Ishikawa (cell line): ENCODE measurements at regions not wholly inside any gene's neighbourhood (a gene's known extent, or its start where the extent isn't known, plus 50 kb on each side); places are given as distances from the start of the nearest gene placed in this dataset.

Experiments
- CEBPB ChIP-seq: IDR thresholded peaks from 2 replicates; pipeline ENCODE4 v1.6.1; 2012
- CREB1 ChIP-seq: IDR thresholded peaks from 2 replicates; pipeline ENCODE4 v1.6.1; 2012; ENCODE audit warnings: low read depth
- EGR1 ChIP-seq: IDR thresholded peaks from 2 replicates; pipeline ENCODE4 v1.6.1; 2012
- EP300 ChIP-seq: IDR thresholded peaks from 2 replicates; pipeline ENCODE4 v1.6.1; 2012; ENCODE audit warnings: borderline replicate concordance
- FOXM1 ChIP-seq: IDR thresholded peaks from 2 replicates; pipeline ENCODE4 v1.6.1; 2012; ENCODE audit warnings: low read depth, borderline replicate concordance
- MAX ChIP-seq: IDR thresholded peaks from 2 replicates; pipeline ENCODE4 v1.6.1; 2012
- NFIC ChIP-seq: IDR thresholded peaks from 2 replicates; pipeline ENCODE4 v1.6.1; 2012
- RAD21 ChIP-seq: IDR thresholded peaks from 2 replicates; pipeline ENCODE4 v1.6.1; 2012; ENCODE audit warnings: low read depth
- REST ChIP-seq: IDR thresholded peaks from 2 replicates; pipeline ENCODE4 v1.6.1; 2012; ENCODE audit warnings: low read depth, mild to moderate bottlenecking
- TAF1 ChIP-seq: IDR thresholded peaks from 2 replicates; pipeline ENCODE4 v1.6.1; 2012; ENCODE audit warnings: low read depth, mild to moderate bottlenecking
- TCF12 ChIP-seq: IDR thresholded peaks from 2 replicates; pipeline ENCODE4 v1.6.1; 2012; ENCODE audit warnings: low read depth
- TEAD4 ChIP-seq: IDR thresholded peaks from 2 replicates; pipeline ENCODE4 v1.6.1; 2012
- USF1 ChIP-seq: IDR thresholded peaks from 2 replicates; pipeline ENCODE4 v1.6.1; 2012
- YY1 ChIP-seq: IDR thresholded peaks from 2 replicates; pipeline ENCODE4 v1.6.1; 2012; ENCODE audit warnings: low read depth
- ZBTB7A ChIP-seq: IDR thresholded peaks from 2 replicates; pipeline ENCODE4 v1.6.1; 2012; ENCODE audit warnings: low read depth

DNA sequence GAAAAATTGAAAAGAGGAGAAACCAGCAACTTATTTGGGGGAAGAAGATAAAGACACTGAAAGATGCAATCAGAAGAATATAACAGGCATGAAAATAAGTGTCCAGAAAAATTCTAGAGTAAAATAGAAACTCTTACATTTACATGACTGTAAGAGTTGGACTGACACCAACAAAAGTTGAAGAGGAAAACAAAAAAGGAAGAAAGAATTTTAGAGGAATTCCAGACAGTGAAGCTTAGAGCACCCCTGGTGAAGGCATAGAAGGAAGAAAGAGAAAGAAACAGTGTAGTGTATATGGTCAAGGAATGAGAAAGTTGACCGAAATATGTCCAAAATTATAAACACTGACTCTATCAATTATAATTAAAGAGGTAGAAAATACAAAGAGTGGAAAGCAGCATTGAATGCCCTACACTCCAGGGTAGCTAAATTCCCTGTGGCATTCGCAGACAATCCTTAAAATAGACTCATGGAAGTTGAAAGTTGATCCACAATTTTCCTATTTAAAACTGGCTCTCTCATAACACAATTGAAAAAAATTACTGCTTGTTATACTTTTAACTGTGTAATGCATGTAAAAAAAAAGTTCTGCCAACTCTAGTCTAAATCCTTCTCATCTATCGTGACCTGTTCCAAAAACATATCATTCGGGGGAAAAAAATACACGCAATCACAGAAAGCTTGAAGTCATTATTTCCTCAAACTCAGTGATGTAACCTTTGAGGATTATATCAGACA is 102.6 kb upstream of the ABI3BP start:
- TF ChIP-seq TAF1, result no peak
- TF ChIP-seq RAD21, result no peak

DNA sequence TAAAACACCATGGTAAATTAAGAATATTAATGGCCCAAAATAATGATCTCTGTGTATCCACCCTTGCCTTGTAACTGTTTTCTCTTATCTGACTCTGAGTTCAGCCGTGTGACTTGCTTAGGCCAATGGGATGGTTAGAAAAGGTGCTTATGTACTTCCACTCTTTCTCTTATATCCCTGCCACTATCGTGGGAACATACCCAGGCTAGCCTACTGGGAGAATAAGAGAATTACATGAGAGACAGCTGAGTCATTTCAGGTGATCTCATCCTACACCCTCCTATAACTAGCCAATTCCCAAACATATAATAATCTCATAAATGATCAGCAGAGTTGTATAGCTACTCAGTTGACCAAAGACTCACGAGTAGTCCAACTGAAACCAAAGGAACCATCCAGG is 98.3 kb upstream of the ABI3BP start:
- no peak for TF ChIP-seq CEBPB
- no peak for TF ChIP-seq TAF1

DNA sequence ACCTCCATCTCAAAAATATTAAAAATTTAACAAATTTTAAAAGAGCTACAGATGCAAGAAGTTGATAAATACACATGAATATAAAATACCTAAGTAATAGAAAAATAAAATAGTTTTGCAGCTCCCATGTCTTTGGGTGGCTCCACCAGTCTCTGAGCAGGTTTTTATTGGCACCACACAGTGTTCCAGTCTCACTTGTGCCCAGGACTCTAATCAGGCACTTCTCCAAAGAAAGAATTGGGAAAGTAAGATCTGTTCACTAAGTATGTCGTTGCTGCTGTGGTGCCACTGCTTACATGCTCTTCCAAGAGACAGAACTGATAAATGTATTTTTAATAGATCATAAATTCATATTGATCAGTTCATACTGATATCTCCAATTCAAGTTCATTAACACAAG is 92.5 kb upstream of the ABI3BP start:
- TF ChIP-seq NFIC (no peak), TEAD4 (no peak), EP300 (no peak), MAX (no peak), USF1 (no peak), YY1 (no peak)

GRCh38 chr3:101084404-101084803 is 91.2 kb upstream of the ABI3BP start:
- TF ChIP-seq TEAD4, result no peak
- TF ChIP-seq FOXM1, result no peak
- no peak for TF ChIP-seq CEBPB
- no peak for TF ChIP-seq ZBTB7A
- TF ChIP-seq TAF1, result no peak
- TF ChIP-seq NFIC, result no peak
- TF ChIP-seq REST, result no peak
- no peak for TF ChIP-seq EP300
- no peak for TF ChIP-seq RAD21
- TF ChIP-seq TCF12, result no peak
- no peak for TF ChIP-seq CREB1
- TF ChIP-seq USF1, result no peak
- no peak for TF ChIP-seq YY1
- TF ChIP-seq MAX, result no peak
- TF ChIP-seq EGR1, result no peak

GRCh38 chr3:101081999-101082398 is 88.8 kb upstream of the ABI3BP start:
- no peak for TF ChIP-seq TCF12
- TF ChIP-seq USF1, result no peak
- TF ChIP-seq YY1, result no peak
- TF ChIP-seq REST, result no peak
- TF ChIP-seq EP300, result no peak
- no peak for TF ChIP-seq FOXM1
- TF ChIP-seq TEAD4, result no peak
- no peak for TF ChIP-seq TAF1
- no peak for TF ChIP-seq NFIC
- no peak for TF ChIP-seq EGR1
- no peak for TF ChIP-seq MAX

DNA sequence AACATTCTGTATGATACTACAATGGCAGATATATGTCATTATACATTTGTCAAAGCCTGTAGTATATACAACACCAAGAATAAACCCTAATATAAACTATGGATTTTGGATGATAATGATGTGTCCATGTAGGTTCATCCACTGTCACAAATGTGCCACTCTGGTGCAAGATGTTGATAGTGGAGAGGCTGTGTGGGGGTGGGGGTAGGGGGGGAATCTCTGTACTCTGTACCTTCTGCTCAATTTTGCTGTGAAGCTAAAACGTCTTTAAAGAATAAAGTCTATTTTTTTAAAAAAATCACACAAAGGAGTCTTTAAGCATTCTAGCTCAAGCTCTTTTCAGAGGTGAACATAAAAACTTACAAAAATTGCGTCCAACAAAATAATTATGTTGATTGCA is 88.2 kb upstream of the ABI3BP start:
- TF ChIP-seq YY1, result no peak
- no peak for TF ChIP-seq EGR1
- no peak for TF ChIP-seq EP300
- no peak for TF ChIP-seq CEBPB
- no peak for TF ChIP-seq ZBTB7A
- TF ChIP-seq CREB1, result no peak
